ENCODE measurements at regions not wholly inside any gene's neighbourhood (a gene's known extent, or its start where the extent isn't known, plus 50 kb on each side); places are given as distances from the start of the nearest gene placed in this dataset.

DNA sequence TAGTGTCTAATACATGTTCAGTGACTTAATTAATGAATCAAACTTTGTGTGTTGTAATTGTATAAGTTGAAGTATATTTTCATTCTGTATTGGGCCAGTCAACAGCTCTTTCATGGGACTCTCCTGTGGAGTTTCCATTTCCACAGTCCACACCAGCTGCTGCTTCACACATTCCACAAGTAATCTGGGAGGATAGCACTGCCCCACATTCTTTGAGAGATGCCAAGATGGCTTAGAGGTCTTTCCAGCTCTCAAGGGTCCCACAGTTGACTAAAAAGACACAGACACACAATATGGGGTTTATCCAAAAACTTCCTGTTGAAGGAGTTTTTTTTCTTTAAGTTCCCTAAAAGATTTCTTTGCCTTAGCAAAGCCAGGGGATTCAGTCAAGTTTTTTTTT, 408.3 kb downstream of the AACS start:
- H3K36me3 ChIP-seq (ENCODE audit: insufficient read depth): no peaks in the 10 kb centered on the region
- H3K36me3 Mint-ChIP-seq (ENCODE audit: low read depth): no peaks in the 10 kb centered on the region
- H3K4me2 ChIP-seq: no peak overlapping the region
- DNase-seq (ENCODE audit: low spot score): no peak
- H3K4me3 ChIP-seq: no peak overlapping the region
- ATAC-seq: no peak
- H3F3A ChIP-seq (replicated peaks; ENCODE audit: low read depth): no peaks in the 10 kb centered on the region
- no peak overlapping the region for H3K27ac ChIP-seq (ENCODE audit: low read depth)
- H3K27me3 ChIP-seq (ENCODE audit: insufficient read depth): no peaks in the 10 kb centered on the region
- no peak overlapping the region for H3K27ac Mint-ChIP-seq
- H3K9me2 ChIP-seq (ENCODE audit: insufficient read depth): no peaks in the 10 kb centered on the region
- peaks cover 19% of the 10 kb centered on the region for H3K4me1 Mint-ChIP-seq
- peaks cover 2% of the 10 kb centered on the region for H3K27me3 Mint-ChIP-seq (ENCODE audit: insufficient read depth, low read depth, poor library complexity)
- TF ChIP-seq ETS1 (IDR thresholded peaks at IDR 0.05): no peak
- TF ChIP-seq EZH2 (IDR thresholded peaks at IDR 0.05; ENCODE audit: low read depth, unreplicated experiment): no peak
- no peak for TF ChIP-seq STAT1 (IDR thresholded peaks at IDR 0.05; ENCODE audit: unreplicated experiment)
- TF ChIP-seq CTCF (conservative IDR thresholded peaks at IDR 0.05; ENCODE audit: low read depth in 2 of 2): no peak
- no peak overlapping the region for H3K4me3 Mint-ChIP-seq
- no peak overlapping the region for H2AFZ ChIP-seq
- no peaks in the 10 kb centered on the region; the same call in 2 of the 3 replicates for H3K9me3 Mint-ChIP-seq
- no peaks in the 10 kb centered on the region for H3K79me2 ChIP-seq (replicated peaks; ENCODE audit: insufficient read depth)
- no peaks in the 10 kb centered on the region; the same call in 1 of the 2 replicates for H3K4me1 ChIP-seq (ENCODE audit: insufficient read depth)
- H4K20me1 ChIP-seq (replicated peaks; ENCODE audit: insufficient read depth): 0 out of 2 replicates have a peak, but pooled peaks cover 4% of the 10 kb centered on the region

DNA sequence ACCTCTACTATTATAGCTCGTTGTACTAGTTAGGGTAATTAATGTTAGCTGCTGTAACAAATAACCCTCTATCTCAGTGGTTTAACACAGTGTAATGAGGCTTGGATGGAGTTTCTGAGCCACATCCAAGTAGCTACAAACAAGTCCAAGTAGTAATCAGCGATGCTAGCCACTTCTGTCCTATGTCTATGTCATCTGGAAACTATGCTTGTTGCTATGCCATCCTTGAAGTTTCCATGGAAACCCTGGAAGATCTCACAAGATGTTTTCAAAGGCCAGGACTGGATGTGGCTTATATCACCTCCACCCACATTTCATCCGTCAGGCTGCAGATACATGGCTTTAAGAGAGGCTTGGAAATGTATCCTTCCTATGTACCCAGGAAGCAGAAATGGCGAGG, 422.1 kb downstream of the AACS start:
- H3F3A ChIP-seq (replicated peaks; ENCODE audit: low read depth): no peaks in the 10 kb centered on the region
- H3K27me3 ChIP-seq (ENCODE audit: insufficient read depth): no peaks in the 10 kb centered on the region
- no peak overlapping the region for H3K4me3 Mint-ChIP-seq
- H3K36me3 ChIP-seq (ENCODE audit: insufficient read depth): no peaks in the 10 kb centered on the region
- DNase-seq (ENCODE audit: low spot score) (no peak), ATAC-seq (no peak)
- no peaks in the 10 kb centered on the region for H3K4me1 ChIP-seq (ENCODE audit: insufficient read depth)
- H3K36me3 Mint-ChIP-seq (ENCODE audit: low read depth): peaks cover 24% of the 10 kb centered on the region; the same call in 2 of the 3 replicates
- H3K9me3 Mint-ChIP-seq: peaks cover 7% of the 10 kb centered on the region; the same call in 2 of the 3 replicates
- H3K4me2 ChIP-seq: no peak overlapping the region
- H3K27ac Mint-ChIP-seq: no peak overlapping the region
- peaks cover 4% of the 10 kb centered on the region; the same call in 1 of the 2 replicates for H3K79me2 ChIP-seq (replicated peaks; ENCODE audit: insufficient read depth)
- no peaks in the 10 kb centered on the region for H3K9me2 ChIP-seq (ENCODE audit: insufficient read depth)
- H3K27ac ChIP-seq (ENCODE audit: low read depth): no peak overlapping the region
- H3K4me1 Mint-ChIP-seq: no peaks in the 10 kb centered on the region; the same call in 2 of the 3 replicates
- H3K4me3 ChIP-seq: no peak overlapping the region
- H4K20me1 ChIP-seq (replicated peaks; ENCODE audit: insufficient read depth): no peaks in the 10 kb centered on the region
- H3K27me3 Mint-ChIP-seq (ENCODE audit: insufficient read depth, low read depth, poor library complexity): peaks cover 3% of the 10 kb centered on the region
- no peak overlapping the region for H2AFZ ChIP-seq
- TF ChIP-seq NANOG (IDR thresholded peaks at IDR 0.05; ENCODE audit: borderline replicate concordance) (no peak), ETS1 (IDR thresholded peaks at IDR 0.05) (no peak), ZNF331 (CRISPR knock-in tag; IDR thresholded peaks at IDR 0.05; ENCODE audit: low read depth) (no peak), EZH2phosphoT487 (IDR thresholded peaks at IDR 0.05; ENCODE audit: unreplicated experiment) (no peak), ZNF114 (CRISPR knock-in tag; IDR thresholded peaks at IDR 0.05) (no peak), JUNB (IDR thresholded peaks at IDR 0.05; ENCODE audit: unreplicated experiment) (no peak), CTCF (conservative IDR thresholded peaks at IDR 0.05; ENCODE audit: low read depth in 2 of 2) (no peak), REST (IDR thresholded peaks at IDR 0.05; ENCODE audit: unreplicated experiment) (no peak), STAT1 (IDR thresholded peaks at IDR 0.05; ENCODE audit: unreplicated experiment) (no peak), EZH2 (IDR thresholded peaks at IDR 0.05; ENCODE audit: low read depth, unreplicated experiment) (no peak), POLR2AphosphoS5 (IDR thresholded peaks at IDR 0.05; ENCODE audit: low read depth) (no peak)
